Spleen (tissue), 7 donors: ENCODE measurements at regions not wholly inside any gene's neighbourhood (a gene's known extent, or its start where the extent isn't known, plus 50 kb on each side); places are given as distances from the start of the nearest gene placed in this dataset.

Source experiments
- CTCF ChIP-seq, 11 experiments: fragments of 200-600 bp in 7 of 11; fragments of 450-650 bp in 4 of 11; sonication (generic) in 4 of 11; IDR thresholded peaks in 8 of 11; conservative IDR thresholded peaks in 3 of 11; 1 replicate in 7 of 11; 2 replicates in 4 of 11; pipeline versions ENCODE4 v1.4.0 to v1.8.0; 2016 to 2021; ENCODE audit warnings: antibody characterized with exemption in 11 of 11, inconsistent platforms in 4 of 11, mild to moderate bottlenecking in 1 of 11
- POLR2A ChIP-seq, 3 donors: fragments of 450-650 bp; IDR thresholded peaks; one replicate each; pipeline ENCODE4 v1.5.1; 2017; ENCODE audit warnings: antibody characterized with exemption in 3 of 3, mild to moderate bottlenecking in 1 of 3
- POLR2AphosphoS5 ChIP-seq, 3 donors: sonication (generic); formaldehyde crosslinking; IDR thresholded peaks; one replicate each; pipeline ENCODE4 v1.5.1; 2017; ENCODE audit warnings: antibody characterized with exemption in 3 of 3
- donor health status: DM: no; HTN: no; CAD: no; lungs with moderate emphysema.
- donor health status: DM: no; HTN: no; CAD: no.
- donor health status: DM: no; HTN: no; CAD: no.

GRCh38 chr4:72875545-72875944 lies 194.0 kb downstream of the COX18 start:
- TF ChIP-seq CTCF (IDR thresholded peaks at IDR 0.05 in 8 of 11, conservative IDR thresholded peaks at IDR 0.05 in 3 of 11) (no peak), POLR2A (IDR thresholded peaks at IDR 0.05) (no peak), POLR2AphosphoS5 (IDR thresholded peaks at IDR 0.05) (no peak)
